Left colon (tissue), 2 donors: ENCODE measurements at regions not wholly inside any gene's neighbourhood (a gene's known extent, or its start where the extent isn't known, plus 50 kb on each side); places are given as distances from the start of the nearest gene placed in this dataset.

Source experiments
- ATAC-seq: fragments of 200-7000 bp; cut with Tn5 transposase; one replicate; pipeline ENCODE4 v1.9.1; 2020; ENCODE audit warnings: mild to moderate bottlenecking, moderate library complexity
- DNase-seq, 2 donors: peaks; one replicate each; pipeline ENCODE4 v3.0.0-alpha.2; 2020
- intact Hi-C, 2 donors: fragments of 100-400 bp; cut with DNase I in 1 of 2; cut with micrococcal nuclease in 1 of 2; formaldehyde crosslinking; loops; one replicate each; pipeline versions ENCODE4 v1.11.2 to v1.14.0; 2022; cut with DNase I, micrococcal nuclease
- donor health status: DM: no; HTN: no; CAD: no.
- donor health status: DM: yes; HTN: yes; CAD: no.

- DNase-seq (no peak), ATAC-seq (no peak)
- intact Hi-C loops = no loop called here
Measured at GRCh38 chr10:33126742-33127141, 168.7 kb upstream of the ITGB1 start.

GRCh38 chr10:33125522-33126517, 167.8 kb upstream of the ITGB1 start:
- ATAC-seq (no peak), DNase-seq (no peak)

GRCh38 chr10:33125111-33125510, 167.1 kb upstream of the ITGB1 start:
- intact Hi-C loops = no loop called here
- ATAC-seq = no peak
- no peak for DNase-seq

More at GRCh38 chr10:33125522-33126517, 167.8 kb upstream of the ITGB1 start:
- intact Hi-C loops = no loop called here

GRCh38 chr10:33123680-33124079, 165.7 kb upstream of the ITGB1 start:
- DNase-seq (no peak), ATAC-seq (no peak)
- intact Hi-C loops = no loop called here

GRCh38 chr10:33122014-33122809, 164.2 kb upstream of the ITGB1 start:
- DNase-seq (no peak), ATAC-seq (no peak)
- intact Hi-C loops = no loop called here

GRCh38 chr10:33120700-33121099, 162.7 kb upstream of the ITGB1 start:
- intact Hi-C loops = no loop called here
- DNase-seq (no peak), ATAC-seq (no peak)

- intact Hi-C loops = no loop called here
- ATAC-seq = no peak
- no peak for DNase-seq
Measured at GRCh38 chr10:33120275-33120674, 162.2 kb upstream of the ITGB1 start.

GRCh38 chr10:33117816-33118215, 159.8 kb upstream of the ITGB1 start:
- no peak for DNase-seq
- intact Hi-C loops = no loop called here
- no peak for ATAC-seq

- no peak for ATAC-seq
- intact Hi-C loops = no loop called here
- DNase-seq = no peak
Measured at GRCh38 chr10:33117230-33117629, 159.2 kb upstream of the ITGB1 start.

GRCh38 chr10:33115738-33116719, 158.0 kb upstream of the ITGB1 start:
- ATAC-seq (no peak), DNase-seq (no peak)
- intact Hi-C loops = no loop called here

- DNase-seq (no peak), ATAC-seq (no peak)
- intact Hi-C loops = no loop called here
Measured at GRCh38 chr10:33114451-33114952, 156.5 kb upstream of the ITGB1 start.

- ATAC-seq (no peak), DNase-seq (no peak)
- intact Hi-C loops = no loop called here
Measured at GRCh38 chr10:33113466-33113865, 155.4 kb upstream of the ITGB1 start.

- peak; percentile 31 for ATAC-seq
- DNase-seq = no peak
- intact Hi-C loops = no loop called here
Measured at GRCh38 chr10:33112831-33113455, 154.9 kb upstream of the ITGB1 start.

GRCh38 chr10:33111488-33112051, 153.5 kb upstream of the ITGB1 start:
- intact Hi-C loops = no loop called here

GRCh38 chr10:33109788-33110469, 151.9 kb upstream of the ITGB1 start:
- DNase-seq (no peak), ATAC-seq (no peak)
- intact Hi-C loops = no loop called here

More at GRCh38 chr10:33111488-33112051, 153.5 kb upstream of the ITGB1 start:
- DNase-seq (no peak), ATAC-seq (no peak)

- ATAC-seq (no peak), DNase-seq (no peak)
- intact Hi-C loops = no loop called here
Measured at GRCh38 chr10:33109384-33109783, 151.4 kb upstream of the ITGB1 start.

GRCh38 chr10:33107953-33108352, 149.9 kb upstream of the ITGB1 start:
- DNase-seq (no peak), ATAC-seq (no peak)
- intact Hi-C loops = no loop called here
